ENCODE measurements at regions not wholly inside any gene's neighbourhood (a gene's known extent, or its start where the extent isn't known, plus 50 kb on each side); places are given as distances from the start of the nearest gene placed in this dataset.

GRCh38 chr15:98025237-98025636 lies 64.7 kb downstream of the ARRDC4 start:
- CTCF ChIA-PET = no interaction called here
- no peaks in the 10 kb centered on the region for H3K36me3 ChIP-seq (ENCODE audit: control insufficient read depth, insufficient read depth, low read length)
- intact Hi-C loops (cut with micrococcal nuclease; ENCODE audit: unreplicated experiment) = no loop called here
- no peaks in the 10 kb centered on the region for H3K4me1 ChIP-seq
- TF ChIP-seq, protein P1, sequence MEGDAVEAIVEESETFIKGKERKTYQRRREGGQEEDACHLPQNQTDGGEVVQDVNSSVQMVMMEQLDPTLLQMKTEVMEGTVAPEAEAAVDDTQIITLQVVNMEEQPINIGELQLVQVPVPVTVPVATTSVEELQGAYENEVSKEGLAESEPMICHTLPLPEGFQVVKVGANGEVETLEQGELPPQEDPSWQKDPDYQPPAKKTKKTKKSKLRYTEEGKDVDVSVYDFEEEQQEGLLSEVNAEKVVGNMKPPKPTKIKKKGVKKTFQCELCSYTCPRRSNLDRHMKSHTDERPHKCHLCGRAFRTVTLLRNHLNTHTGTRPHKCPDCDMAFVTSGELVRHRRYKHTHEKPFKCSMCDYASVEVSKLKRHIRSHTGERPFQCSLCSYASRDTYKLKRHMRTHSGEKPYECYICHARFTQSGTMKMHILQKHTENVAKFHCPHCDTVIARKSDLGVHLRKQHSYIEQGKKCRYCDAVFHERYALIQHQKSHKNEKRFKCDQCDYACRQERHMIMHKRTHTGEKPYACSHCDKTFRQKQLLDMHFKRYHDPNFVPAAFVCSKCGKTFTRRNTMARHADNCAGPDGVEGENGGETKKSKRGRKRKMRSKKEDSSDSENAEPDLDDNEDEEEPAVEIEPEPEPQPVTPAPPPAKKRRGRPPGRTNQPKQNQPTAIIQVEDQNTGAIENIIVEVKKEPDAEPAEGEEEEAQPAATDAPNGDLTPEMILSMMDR (IDR thresholded peaks at IDR 0.05; ENCODE audit: insufficient read depth in 1 of 2, low read depth in 1 of 2, low read length in 1 of 2, severe bottlenecking in 1 of 2, unreplicated experiment in 1 of 2) = no peak
- no TSS peak for BruUV-seq (replicated peaks)
- Mint-ChIP-seq H3K27me3 (ENCODE audit: insufficient read depth, unreplicated experiment) (no peaks in the 10 kb centered on the region), H3K4me1 (ENCODE audit: low read depth, unreplicated experiment) (no peaks in the 10 kb centered on the region), H3K4me3 (ENCODE audit: unreplicated experiment) (no peak overlapping the region), H3K36me3 (ENCODE audit: insufficient read depth, unreplicated experiment) (no peaks in the 10 kb centered on the region), H3K27ac (ENCODE audit: unreplicated experiment) (no peak overlapping the region), H3K9me3 (ENCODE audit: unreplicated experiment) (no peaks in the 10 kb centered on the region)
- POLR2A ChIA-PET = no interaction called here
- no peaks in the 10 kb centered on the region for H3K27me3 ChIP-seq (replicated peaks; ENCODE audit: control insufficient read depth, insufficient read depth, low read length)
- no peak for DNase-seq
- H3K9me3 ChIP-seq = no peaks in the 10 kb centered on the region
- no peak overlapping the region for H3K4me3 ChIP-seq (ENCODE audit: low read depth, low read length)

DNA sequence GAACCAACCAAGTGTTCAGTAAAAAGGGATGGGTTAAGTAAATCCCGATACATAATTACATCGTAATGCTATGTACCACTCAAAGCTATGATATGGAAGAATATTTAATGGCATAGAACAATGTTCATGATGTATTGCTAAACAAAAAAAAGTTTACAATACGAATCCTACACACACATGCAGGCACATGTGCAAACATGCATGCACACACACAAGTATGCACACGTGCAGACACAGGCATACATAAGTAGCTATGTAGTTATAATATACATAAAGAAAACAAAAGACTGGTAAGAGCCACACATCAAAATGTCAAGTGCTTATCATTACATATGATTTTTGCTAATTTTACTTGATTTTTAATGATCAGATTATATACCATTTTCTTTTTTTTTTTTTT lies 74.2 kb downstream of the ARRDC4 start:
- Mint-ChIP-seq H3K27me3 (ENCODE audit: insufficient read depth, unreplicated experiment) (no peaks in the 10 kb centered on the region), H3K4me3 (ENCODE audit: unreplicated experiment) (no peak overlapping the region), H3K27ac (ENCODE audit: unreplicated experiment) (no peak overlapping the region), H3K9me3 (ENCODE audit: unreplicated experiment) (no peaks in the 10 kb centered on the region), H3K36me3 (ENCODE audit: insufficient read depth, unreplicated experiment) (no peaks in the 10 kb centered on the region), H3K4me1 (ENCODE audit: low read depth, unreplicated experiment) (no peaks in the 10 kb centered on the region)
- no peaks in the 10 kb centered on the region for H3K36me3 ChIP-seq (ENCODE audit: control insufficient read depth, insufficient read depth, low read length)
- H3K27me3 ChIP-seq (replicated peaks; ENCODE audit: control insufficient read depth, insufficient read depth, low read length) = no peaks in the 10 kb centered on the region
- TF ChIP-seq, protein P1 (IDR thresholded peaks at IDR 0.05; ENCODE audit: insufficient read depth in 1 of 2, low read depth in 1 of 2, low read length in 1 of 2, severe bottlenecking in 1 of 2, unreplicated experiment in 1 of 2) = no peak
- POLR2A ChIA-PET = no interaction called here
- no peaks in the 10 kb centered on the region for H3K9me3 ChIP-seq
- no peak overlapping the region for H3K4me3 ChIP-seq (ENCODE audit: low read depth, low read length)
- intact Hi-C loops (cut with micrococcal nuclease; ENCODE audit: unreplicated experiment) = no loop called here
- DNase-seq = no peak
- BruUV-seq (replicated peaks) = no TSS peak
- no peaks in the 10 kb centered on the region for H3K4me1 ChIP-seq
- CTCF ChIA-PET = no interaction called here

DNA sequence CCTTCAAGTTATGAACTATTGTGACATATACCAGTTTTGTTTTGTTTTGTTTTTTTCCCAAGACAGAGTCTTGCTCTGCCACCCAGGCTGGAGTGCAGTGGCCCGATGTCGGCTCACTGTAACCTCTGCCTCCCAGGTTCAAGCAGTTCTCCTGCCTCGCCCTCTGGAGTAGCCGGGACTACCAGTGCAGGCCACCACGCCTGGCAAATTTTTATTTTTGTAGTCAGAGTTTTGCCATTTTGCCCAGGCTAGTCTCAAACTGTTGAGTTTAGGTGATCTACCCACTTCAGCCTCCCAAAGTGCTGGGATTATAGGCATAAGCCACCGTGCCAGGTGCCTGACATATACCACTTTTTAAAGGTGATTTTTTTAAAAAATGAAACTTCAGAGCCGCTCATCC lies 74.6 kb downstream of the ARRDC4 start:
- H3K36me3 Mint-ChIP-seq (ENCODE audit: insufficient read depth, unreplicated experiment) = no peaks in the 10 kb centered on the region
- Histone ChIP-seq H3K27me3 (replicated peaks; ENCODE audit: control insufficient read depth, insufficient read depth, low read length) (no peaks in the 10 kb centered on the region), H3K4me3 (ENCODE audit: low read depth, low read length) (no peak overlapping the region), H3K36me3 (ENCODE audit: control insufficient read depth, insufficient read depth, low read length) (no peaks in the 10 kb centered on the region), H3K9me3 (no peaks in the 10 kb centered on the region), H3K4me1 (no peaks in the 10 kb centered on the region)
- no peaks in the 10 kb centered on the region for H3K9me3 Mint-ChIP-seq (ENCODE audit: unreplicated experiment)
- no peak overlapping the region for H3K27ac Mint-ChIP-seq (ENCODE audit: unreplicated experiment)
- ChIA-PET POLR2A (no interaction called here), CTCF (no interaction called here)
- TF ChIP-seq, protein P1 (IDR thresholded peaks at IDR 0.05; ENCODE audit: insufficient read depth in 1 of 2, low read depth in 1 of 2, low read length in 1 of 2, severe bottlenecking in 1 of 2, unreplicated experiment in 1 of 2) = no peak
- H3K4me1 Mint-ChIP-seq (ENCODE audit: low read depth, unreplicated experiment) = no peaks in the 10 kb centered on the region
- intact Hi-C loops (cut with micrococcal nuclease; ENCODE audit: unreplicated experiment) = no loop called here
- no peaks in the 10 kb centered on the region for H3K27me3 Mint-ChIP-seq (ENCODE audit: insufficient read depth, unreplicated experiment)
- DNase-seq = no peak
- H3K4me3 Mint-ChIP-seq (ENCODE audit: unreplicated experiment) = no peak overlapping the region
- BruUV-seq (replicated peaks) = no TSS peak

All from Caco-2 (cell line).